ENCODE measurements at regions not wholly inside any gene's neighbourhood (a gene's known extent, or its start where the extent isn't known, plus 50 kb on each side); places are given as distances from the start of the nearest gene placed in this dataset.
A peak's percentile ranks its signal among the peaks of the same experiment; 100 is the strongest.

DNA sequence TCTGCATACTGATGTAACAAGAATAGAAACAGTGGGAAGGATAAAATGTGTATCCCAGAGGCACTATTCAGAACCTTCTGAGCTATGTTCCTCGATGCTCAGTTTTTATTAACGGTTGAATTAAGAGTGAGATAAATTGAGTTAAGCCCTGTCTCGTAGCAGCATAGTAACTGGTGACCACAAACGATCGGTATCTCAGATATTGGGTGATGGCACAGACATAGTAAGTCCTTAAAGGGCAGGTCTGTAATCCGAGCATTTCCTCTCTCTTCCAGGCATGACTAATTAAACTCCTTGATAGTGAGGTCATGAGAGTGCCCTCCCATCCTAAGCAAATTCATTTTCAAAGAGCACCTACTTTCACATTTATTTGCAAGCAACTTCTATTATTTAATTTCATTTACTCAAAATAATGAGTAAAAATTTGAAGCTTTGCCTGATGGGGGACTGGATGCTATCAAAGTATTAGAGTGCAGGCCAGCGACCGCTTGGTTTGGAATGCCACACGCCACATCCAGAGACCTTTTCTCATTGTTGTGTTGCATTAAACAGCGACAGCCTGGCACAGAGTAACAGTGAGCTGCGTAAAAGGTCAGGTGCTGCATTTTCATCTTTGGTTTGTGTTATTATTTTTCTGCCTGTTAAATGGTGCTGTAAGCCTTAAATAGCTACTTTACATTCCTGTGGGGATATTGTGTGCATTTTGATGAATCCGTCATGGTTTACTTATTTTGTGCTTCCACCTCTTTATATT is 101.9 kb downstream of the PCDH7 start (continued):
- TF ChIP-seq, protein P1, sequence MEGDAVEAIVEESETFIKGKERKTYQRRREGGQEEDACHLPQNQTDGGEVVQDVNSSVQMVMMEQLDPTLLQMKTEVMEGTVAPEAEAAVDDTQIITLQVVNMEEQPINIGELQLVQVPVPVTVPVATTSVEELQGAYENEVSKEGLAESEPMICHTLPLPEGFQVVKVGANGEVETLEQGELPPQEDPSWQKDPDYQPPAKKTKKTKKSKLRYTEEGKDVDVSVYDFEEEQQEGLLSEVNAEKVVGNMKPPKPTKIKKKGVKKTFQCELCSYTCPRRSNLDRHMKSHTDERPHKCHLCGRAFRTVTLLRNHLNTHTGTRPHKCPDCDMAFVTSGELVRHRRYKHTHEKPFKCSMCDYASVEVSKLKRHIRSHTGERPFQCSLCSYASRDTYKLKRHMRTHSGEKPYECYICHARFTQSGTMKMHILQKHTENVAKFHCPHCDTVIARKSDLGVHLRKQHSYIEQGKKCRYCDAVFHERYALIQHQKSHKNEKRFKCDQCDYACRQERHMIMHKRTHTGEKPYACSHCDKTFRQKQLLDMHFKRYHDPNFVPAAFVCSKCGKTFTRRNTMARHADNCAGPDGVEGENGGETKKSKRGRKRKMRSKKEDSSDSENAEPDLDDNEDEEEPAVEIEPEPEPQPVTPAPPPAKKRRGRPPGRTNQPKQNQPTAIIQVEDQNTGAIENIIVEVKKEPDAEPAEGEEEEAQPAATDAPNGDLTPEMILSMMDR (IDR thresholded peaks at IDR 0.05 in 2 of 3, conservative IDR thresholded peaks at IDR 0.05 in 1 of 3; ENCODE audit: borderline replicate concordance in 1 of 3, insufficient read depth in 1 of 3, low read depth in 2 of 3, low read length in 2 of 3), result no peak

DNA sequence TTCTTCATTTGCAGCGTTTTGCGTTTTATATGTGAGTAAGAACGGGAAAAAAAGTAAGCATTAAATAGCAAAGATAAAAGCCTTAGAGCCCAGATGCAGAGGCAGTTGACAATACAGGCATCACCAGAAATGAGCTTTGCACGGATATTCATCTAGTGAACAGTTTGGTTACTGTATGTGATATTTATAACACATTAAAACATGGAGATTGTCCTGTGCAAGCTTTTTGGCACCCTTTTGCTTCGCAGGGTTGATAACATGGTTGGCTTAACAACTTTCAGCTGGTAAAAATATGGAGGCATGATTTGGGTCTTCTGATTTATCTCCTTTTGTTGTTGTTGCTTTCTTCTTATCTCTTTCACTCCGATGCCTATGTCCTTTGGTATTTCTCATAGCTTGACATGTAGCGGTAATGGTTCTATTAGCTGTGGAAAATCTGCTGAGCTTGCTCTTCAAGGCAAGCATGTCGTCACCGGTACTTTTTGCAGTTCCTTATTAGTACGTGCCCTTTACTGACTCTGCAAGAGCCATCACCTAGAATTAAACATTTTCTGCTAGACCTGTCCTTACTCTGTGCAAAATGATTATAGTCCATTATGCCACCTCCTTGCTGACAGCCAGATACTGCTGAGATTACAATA is 102.9 kb downstream of the PCDH7 start:
- intact Hi-C loops (cut with micrococcal nuclease), result loop anchor here (5.0 kb wide), 1 partner anchor 71 kb away; no protein-coding TSS in a partner anchor
- ChIA-PET POLR2A (interaction anchor here (0.7 to 4.0 kb wide), 20 partner anchors 9 to 267 kb away, joined by 3 to 41 read pairs (median 5); no protein-coding TSS in a partner anchor), CTCF (no interaction called here), RAD21 (ENCODE audit: low non-redundant PET in 1 of 2, low total read pairs in 2 of 2, uncharacterized antibody in 2 of 2, unreplicated experiment in 2 of 2) (interaction anchor here in 1 of 2 experiments (0.8 kb wide), 1 partner anchor 33 kb away, joined by 3 read pairs; no protein-coding TSS in a partner anchor)
- peak overlapping the region; percentile 29 to 48 for H3K4me3 ChIP-seq (replicated peaks in 1 of 2; ENCODE audit: low read depth in 1 of 2, low read length in 2 of 2)
- H3K27me3 ChIP-seq (ENCODE audit: insufficient read depth, low read length), result no peaks in the 10 kb centered on the region
- H3K79me2 ChIP-seq (ENCODE audit: insufficient read depth, low read length), result peaks cover 81% of the 10 kb centered on the region
- H3K27ac ChIP-seq (ENCODE audit: low read depth, low read length), result peak overlapping the region; percentile 100
- no peaks in the 10 kb centered on the region for H4K20me1 ChIP-seq (ENCODE audit: insufficient read depth)
- peak overlapping the region; percentile 76 for H3K4me2 ChIP-seq (ENCODE audit: low read length)
- H3K9me2 ChIP-seq (ENCODE audit: insufficient read depth), result no peaks in the 10 kb centered on the region
- H3K9me3 ChIP-seq (ENCODE audit: control insufficient read depth in 1 of 2, insufficient read depth in 1 of 2, low read depth in 1 of 2, low read length in 2 of 2), result no peaks in the 10 kb centered on the region
- ATAC-seq, result no peak
- peak overlapping the region; percentile 71 for H3K9ac ChIP-seq (ENCODE audit: low read length)
- H2AFZ ChIP-seq (ENCODE audit: low read depth, low read length, poor library complexity, severe bottlenecking), result no peak overlapping the region
- no peaks in the 10 kb centered on the region; a peak in 1 of 4 replicates for H3K36me3 ChIP-seq (ENCODE audit: control insufficient read depth in 1 of 2, insufficient read depth in 2 of 2, low read length in 2 of 2)
- DNase-seq (ENCODE audit: low read depth, low spot score), result no peak
- peaks cover 78 to 99% of the 10 kb centered on the region in 2 experiments for H3K4me1 ChIP-seq (ENCODE audit: control insufficient read depth in 1 of 2, insufficient read depth in 2 of 2, low read length in 2 of 2)
- BruUV-seq (replicated peaks), result no TSS peak
- no peak; the same call in 1 of the 2 replicates for TF ChIP-seq EGR1 (IDR thresholded peaks at IDR 0.05; ENCODE audit: low read depth)
- TF ChIP-seq SRF (IDR thresholded peaks at IDR 0.05; ENCODE audit: low read depth), result no peak
- peak; percentile 20; the same call in 1 of the 2 replicates for TF ChIP-seq POLR2AphosphoS5 (IDR thresholded peaks at IDR 0.05; ENCODE audit: low read depth, low read length)
- TF ChIP-seq, protein P2, sequence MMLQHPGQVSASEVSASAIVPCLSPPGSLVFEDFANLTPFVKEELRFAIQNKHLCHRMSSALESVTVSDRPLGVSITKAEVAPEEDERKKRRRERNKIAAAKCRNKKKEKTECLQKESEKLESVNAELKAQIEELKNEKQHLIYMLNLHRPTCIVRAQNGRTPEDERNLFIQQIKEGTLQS (IDR thresholded peaks at IDR 0.05), result no peak
- TF ChIP-seq, protein P1 (IDR thresholded peaks at IDR 0.05 in 2 of 3, conservative IDR thresholded peaks at IDR 0.05 in 1 of 3; ENCODE audit: borderline replicate concordance in 1 of 3, insufficient read depth in 1 of 3, low read depth in 2 of 3, low read length in 2 of 3), result no peak
- 0 out of 2 replicates have a peak, but pooled peaks have one; percentile 29 for TF ChIP-seq JUND (IDR thresholded peaks at IDR 0.05)
- TF ChIP-seq, protein P3, sequence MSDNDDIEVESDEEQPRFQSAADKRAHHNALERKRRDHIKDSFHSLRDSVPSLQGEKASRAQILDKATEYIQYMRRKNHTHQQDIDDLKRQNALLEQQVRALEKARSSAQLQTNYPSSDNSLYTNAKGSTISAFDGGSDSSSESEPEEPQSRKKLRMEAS (IDR thresholded peaks at IDR 0.05), result no peak
- TF ChIP-seq RAD21 (IDR thresholded peaks at IDR 0.05; ENCODE audit: low read depth), result no peak
- TF ChIP-seq CEBPB (IDR thresholded peaks at IDR 0.05; ENCODE audit: low read depth), result 0 out of 2 replicates have a peak, but pooled peaks have one; percentile 9
- TF ChIP-seq YY1 (IDR thresholded peaks at IDR 0.05; ENCODE audit: extremely low read depth, insufficient replicate concordance, low read depth, low read length), result no peak
- TF ChIP-seq ZNF274 (IDR thresholded peaks at IDR 0.05; ENCODE audit: low read depth, low read length), result no peak
- TF ChIP-seq SP1 (IDR thresholded peaks at IDR 0.05; ENCODE audit: low read depth), result no peak
- no peak for TF ChIP-seq FOSL1 (IDR thresholded peaks at IDR 0.05; ENCODE audit: low read depth)
- no peak for TF ChIP-seq TCF7L2 (IDR thresholded peaks at IDR 0.05; ENCODE audit: borderline replicate concordance, extremely low read depth, insufficient read depth, insufficient read length)
- no peak for TF ChIP-seq EZH2 (IDR thresholded peaks at IDR 0.05)
- TF ChIP-seq POLR2A (IDR thresholded peaks at IDR 0.05; ENCODE audit: borderline replicate concordance, extremely low read depth, insufficient read depth, insufficient read length), result peak; percentile 27

Measured in HCT116 (cell line).